H9 (cell line): ENCODE measurements at regions not wholly inside any gene's neighbourhood (a gene's known extent, or its start where the extent isn't known, plus 50 kb on each side); places are given as distances from the start of the nearest gene placed in this dataset.

Source experiments
- DNase-seq: peaks from one replicate; pipeline ENCODE4 v3.0.0-alpha.2; 2017
- H2AFZ ChIP-seq: one replicate; pipeline ENCODE4 v1.6.1; 2013; ENCODE audit warnings: mild to moderate bottlenecking, low read length, control low read depth, moderate library complexity
- H2AK5ac ChIP-seq: 2 replicates; pipeline ENCODE4 v1.6.1; 2013; ENCODE audit warnings: low read length, control low read depth, mixed read lengths; ENCODE audit not compliant: insufficient read length
- H2BK120ac ChIP-seq: one replicate; pipeline ENCODE4 v1.6.1; 2013; ENCODE audit warnings: low read depth, mild to moderate bottlenecking, low read length, control low read depth, inconsistent platforms; ENCODE audit not compliant: poor library complexity, severe bottlenecking
- H2BK12ac ChIP-seq: 2 replicates; pipeline ENCODE4 v1.6.1; 2013; ENCODE audit warnings: low read length, control low read depth, mixed read lengths, low read depth; ENCODE audit not compliant: insufficient read length
- H2BK15ac ChIP-seq: 2 replicates; pipeline ENCODE4 v1.6.1; 2013; ENCODE audit warnings: low read depth, low read length, control low read depth
- H2BK20ac ChIP-seq: one replicate; pipeline ENCODE4 v1.6.1; 2013; ENCODE audit warnings: low read depth, mild to moderate bottlenecking, low read length, control low read depth, inconsistent platforms; ENCODE audit not compliant: poor library complexity, severe bottlenecking
- H2BK5ac ChIP-seq: 2 replicates; pipeline ENCODE4 v1.6.1; 2013; ENCODE audit warnings: low read length, control low read depth, mixed read lengths; ENCODE audit not compliant: insufficient read length
- H3K14ac ChIP-seq: 2 replicates; pipeline ENCODE4 v1.6.1; 2013; ENCODE audit warnings: low read length, control low read depth; ENCODE audit not compliant: insufficient read depth
- H3K18ac ChIP-seq: 2 replicates; pipeline ENCODE4 v1.6.1; 2013; ENCODE audit warnings: low read depth, mild to moderate bottlenecking, mixed read lengths, low read length, control low read depth; ENCODE audit not compliant: insufficient read length
- H3K23ac ChIP-seq: 2 replicates; pipeline ENCODE4 v1.6.1; 2013; ENCODE audit warnings: low read length, control low read depth, mixed read lengths, low read depth; ENCODE audit not compliant: insufficient read length
- H3K23me2 ChIP-seq: 2 replicates; pipeline ENCODE4 v1.6.1; 2013; ENCODE audit warnings: low read depth, mild to moderate bottlenecking, mixed read lengths, low read length, control low read depth; ENCODE audit not compliant: insufficient read length, poor library complexity, severe bottlenecking
- H3K27ac ChIP-seq: 2 replicates; pipeline ENCODE4 v1.5.1; 2013; ENCODE audit warnings: low read length, control low read depth, mixed read lengths, low read depth; ENCODE audit not compliant: insufficient read length
- H3K27me3 ChIP-seq: 2 replicates; pipeline ENCODE4 v1.6.1; 2013; ENCODE audit warnings: low read length, control low read depth, inconsistent platforms; ENCODE audit not compliant: insufficient read depth
- H3K4ac ChIP-seq: 2 replicates; pipeline ENCODE4 v1.6.1; 2013; ENCODE audit warnings: low read depth, mild to moderate bottlenecking, control low read depth, inconsistent platforms, low read length, moderate library complexity
- H3K4me1 ChIP-seq: 2 replicates; pipeline ENCODE4 v1.6.1; 2013; ENCODE audit warnings: low read length, control low read depth, inconsistent platforms; ENCODE audit not compliant: insufficient read depth
- H3K4me2 ChIP-seq: 2 replicates; pipeline ENCODE4 v1.6.1; 2013; ENCODE audit warnings: low read length, control low read depth, mixed read lengths; ENCODE audit not compliant: insufficient read length, insufficient read depth
- H3K56ac ChIP-seq: 2 replicates; pipeline ENCODE4 v1.6.1; 2013; ENCODE audit warnings: low read depth, mild to moderate bottlenecking, mixed read lengths, low read length, control low read depth; ENCODE audit not compliant: insufficient read length
- H3K79me1 ChIP-seq: 2 replicates; pipeline ENCODE4 v1.6.1; 2013; ENCODE audit warnings: low read depth, mild to moderate bottlenecking, moderate library complexity, low read length, control low read depth, inconsistent platforms; ENCODE audit not compliant: insufficient read depth, poor library complexity, severe bottlenecking
- H3K79me2 ChIP-seq: 2 replicates; pipeline ENCODE4 v1.6.1; 2013; ENCODE audit warnings: low read length, control low read depth, inconsistent platforms; ENCODE audit not compliant: insufficient read depth
- H3K9ac ChIP-seq: 2 replicates; pipeline ENCODE4 v1.6.1; 2013; ENCODE audit warnings: low read length, control low read depth, mixed read lengths; ENCODE audit not compliant: insufficient read length; ENCODE audit errors: extremely low read depth
- H3K9me3 ChIP-seq: one replicate; pipeline ENCODE4 v1.6.1; 2013; ENCODE audit warnings: low read depth, low read length, inconsistent platforms; ENCODE audit not compliant: control insufficient read depth
- H3T11ph ChIP-seq: one replicate; pipeline ENCODE4 v1.6.1; 2013; ENCODE audit warnings: mild to moderate bottlenecking, low read length, control low read depth, inconsistent platforms
- H4K20me1 ChIP-seq: one replicate; pipeline ENCODE4 v1.6.1; 2013; ENCODE audit not compliant: control insufficient read depth, insufficient read length, insufficient read depth
- H4K5ac ChIP-seq: 2 replicates; pipeline ENCODE4 v1.6.1; 2013; ENCODE audit warnings: low read depth, mild to moderate bottlenecking, mixed read lengths, low read length, control low read depth; ENCODE audit not compliant: insufficient read length
- H4K8ac ChIP-seq: replicated peaks from 2 replicates; pipeline ENCODE4 v1.6.1; 2013; ENCODE audit warnings: low read length, control low read depth, mixed read lengths, low read depth; ENCODE audit not compliant: insufficient read length
- H4K91ac ChIP-seq: 2 replicates; pipeline ENCODE4 v1.6.1; 2013; ENCODE audit warnings: low read depth, mild to moderate bottlenecking, moderate library complexity, mixed read lengths, low read length, control low read depth; ENCODE audit not compliant: insufficient read length
- H3K27ac Mint-ChIP-seq, 3 experiments: 2 replicates in 2 of 3; 3 replicates in 1 of 3; pipeline ENCODE4 v1.8.0; 2020 to 2021; ENCODE audit warnings: mixed read lengths in 3 of 3, mild to moderate bottlenecking in 1 of 3, moderate library complexity in 1 of 3
- H3K27me3 Mint-ChIP-seq: 2 replicates; pipeline ENCODE4 v1.8.0; 2021; ENCODE audit warnings: low read depth, mild to moderate bottlenecking, moderate library complexity, mixed read lengths
- H3K36me3 Mint-ChIP-seq, 3 experiments: 2 replicates in 2 of 3; 3 replicates in 1 of 3; pipeline ENCODE4 v1.8.0; 2020 to 2021; ENCODE audit warnings: low read depth in 3 of 3, mixed read lengths in 3 of 3; ENCODE audit not compliant: insufficient read depth in 1 of 3
- H3K4me1 Mint-ChIP-seq, 2 experiments: 2 replicates each; pipeline ENCODE4 v1.8.0; 2020; ENCODE audit warnings: mixed read lengths in 2 of 2
- H3K4me3 Mint-ChIP-seq, 2 experiments: 2 replicates in 1 of 2; 3 replicates in 1 of 2; pipeline ENCODE4 v1.8.0; 2020 to 2021; ENCODE audit warnings: mild to moderate bottlenecking in 2 of 2, mixed read lengths in 2 of 2, moderate library complexity in 1 of 2
- H3K9me3 Mint-ChIP-seq, 2 experiments: 2 replicates in 1 of 2; 3 replicates in 1 of 2; pipeline ENCODE4 v1.8.0; 2020; ENCODE audit warnings: mild to moderate bottlenecking in 2 of 2, mixed read lengths in 2 of 2, moderate library complexity in 1 of 2
- WGBS: extraction: QIAGEN DNeasy Blood & Tissue Kit; methylation state at CpG from one replicate; pipeline ENCODE4 v1.1.7; 2013; ENCODE audit warnings: missing lambda C conversion rate, low lambda C conversion rate, mixed read lengths; ENCODE audit not compliant: insufficient read length; ENCODE audit errors: extremely low coverage; 5-methylcytosine and 5-hydroxymethylcytosine counted together
- TF ChIP-seq, protein P1 (sequence below): fragments of 200-600 bp; sonication (generic); conservative IDR thresholded peaks from 3 replicates; pipeline ENCODE4 v1.8.0; 2021; ENCODE audit warnings: antibody characterized with exemption, mild to moderate bottlenecking

DNA sequence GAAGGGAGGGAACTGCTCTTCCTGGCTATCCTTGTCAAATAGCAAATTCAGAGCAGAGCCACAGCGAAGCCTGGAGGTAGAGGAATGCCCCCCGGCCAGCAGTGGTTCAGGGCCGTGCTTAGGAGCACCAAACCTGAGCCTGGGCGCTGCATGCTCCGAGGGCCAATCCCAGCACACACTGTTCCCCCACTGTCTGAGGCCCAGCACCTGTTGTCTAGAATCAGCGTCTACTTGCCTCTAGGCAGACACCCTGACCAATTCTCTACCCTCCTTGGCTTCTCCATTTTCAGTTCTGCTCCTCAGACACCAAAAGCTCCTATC is 177.6 kb upstream of the PKDCC start:
- no peak overlapping the region for H2BK12ac ChIP-seq
- Mint-ChIP-seq H3K4me1 (peaks cover 34 to 41% of the 10 kb centered on the region in 2 experiments), H3K9me3 (no peaks in the 10 kb centered on the region), H3K4me3 (no peak overlapping the region), H3K36me3 (no peaks in the 10 kb centered on the region), H3K27me3 (peaks cover 7% of the 10 kb centered on the region), H3K27ac (no peak overlapping the region)
- no peak overlapping the region for H3K14ac ChIP-seq
- H2AK5ac ChIP-seq: no peak overlapping the region
- H4K8ac ChIP-seq: no peak overlapping the region
- H3K9ac ChIP-seq: no peak overlapping the region
- H3K23ac ChIP-seq: no peak overlapping the region
- H3K9me3 ChIP-seq: no peaks in the 10 kb centered on the region
- no peaks in the 10 kb centered on the region for H3K23me2 ChIP-seq
- H2BK120ac ChIP-seq: no peak overlapping the region
- H2BK20ac ChIP-seq: no peak overlapping the region
- no peak overlapping the region for H3T11ph ChIP-seq
- no peak overlapping the region for H4K5ac ChIP-seq
- no peaks in the 10 kb centered on the region for H4K20me1 ChIP-seq
- H4K91ac ChIP-seq: no peak overlapping the region
- DNase-seq: no peak
- H3K18ac ChIP-seq: no peak overlapping the region
- TF ChIP-seq, protein P1, sequence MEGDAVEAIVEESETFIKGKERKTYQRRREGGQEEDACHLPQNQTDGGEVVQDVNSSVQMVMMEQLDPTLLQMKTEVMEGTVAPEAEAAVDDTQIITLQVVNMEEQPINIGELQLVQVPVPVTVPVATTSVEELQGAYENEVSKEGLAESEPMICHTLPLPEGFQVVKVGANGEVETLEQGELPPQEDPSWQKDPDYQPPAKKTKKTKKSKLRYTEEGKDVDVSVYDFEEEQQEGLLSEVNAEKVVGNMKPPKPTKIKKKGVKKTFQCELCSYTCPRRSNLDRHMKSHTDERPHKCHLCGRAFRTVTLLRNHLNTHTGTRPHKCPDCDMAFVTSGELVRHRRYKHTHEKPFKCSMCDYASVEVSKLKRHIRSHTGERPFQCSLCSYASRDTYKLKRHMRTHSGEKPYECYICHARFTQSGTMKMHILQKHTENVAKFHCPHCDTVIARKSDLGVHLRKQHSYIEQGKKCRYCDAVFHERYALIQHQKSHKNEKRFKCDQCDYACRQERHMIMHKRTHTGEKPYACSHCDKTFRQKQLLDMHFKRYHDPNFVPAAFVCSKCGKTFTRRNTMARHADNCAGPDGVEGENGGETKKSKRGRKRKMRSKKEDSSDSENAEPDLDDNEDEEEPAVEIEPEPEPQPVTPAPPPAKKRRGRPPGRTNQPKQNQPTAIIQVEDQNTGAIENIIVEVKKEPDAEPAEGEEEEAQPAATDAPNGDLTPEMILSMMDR: no peak
- no peaks in the 10 kb centered on the region for H3K79me1 ChIP-seq
- WGBS: no CpG with 5 or more reads among the region's 6 CpGs
- no peak overlapping the region for H2BK5ac ChIP-seq
- no peak overlapping the region for H3K27ac ChIP-seq
- H3K56ac ChIP-seq: no peak overlapping the region
- H3K4me2 ChIP-seq: no peak overlapping the region
- H3K4ac ChIP-seq: no peak overlapping the region
- no peak overlapping the region for H2AFZ ChIP-seq
- H3K79me2 ChIP-seq: no peaks in the 10 kb centered on the region
- H2BK15ac ChIP-seq: no peak overlapping the region
- H3K4me1 ChIP-seq: peaks cover 4% of the 10 kb centered on the region; the same call in 1 of the 2 replicates
- no peaks in the 10 kb centered on the region for H3K27me3 ChIP-seq
